Heart right ventricle (tissue), 16 donors: ENCODE measurements at regions not wholly inside any gene's neighbourhood (a gene's known extent, or its start where the extent isn't known, plus 50 kb on each side); places are given as distances from the start of the nearest gene placed in this dataset.

Source experiments
- ATAC-seq, 8 donors: fragments of 200-7000 bp; cut with Tn5 transposase; one replicate each; pipeline ENCODE4 v1.9.1; 2020; ENCODE audit warnings: mild to moderate bottlenecking in 8 of 8, moderate library complexity in 8 of 8, moderate number of reproducible peaks in 1 of 8
- DNase-seq, 2 donors: peaks; one replicate each; pipeline ENCODE4 v3.0.0-alpha.2; 2020
- H3K27ac ChIP-seq, 10 donors: fragments of 200-600 bp; sonication (generic) in 2 of 10; one replicate each; pipeline versions ENCODE4 v1.5.0 to v1.8.0; 2020 to 2022; ENCODE audit warnings: mild to moderate bottlenecking in 3 of 10
- H3K27me3 ChIP-seq, 7 donors: fragments of 200-600 bp; one replicate each; pipeline ENCODE4 v1.8.0; 2021 to 2022; ENCODE audit warnings: mild to moderate bottlenecking in 2 of 7
- H3K36me3 ChIP-seq, 9 donors: fragments of 200-600 bp; sonication (generic) in 1 of 9; one replicate each; pipeline versions ENCODE4 v1.5.0 to v1.8.0; 2020 to 2022; ENCODE audit warnings: mild to moderate bottlenecking in 2 of 9
- H3K4me1 ChIP-seq, 9 donors: fragments of 200-600 bp; sonication (generic) in 1 of 9; one replicate each; pipeline versions ENCODE4 v1.5.0 to v1.8.0; 2020 to 2022; ENCODE audit warnings: mild to moderate bottlenecking in 4 of 9
- H3K4me3 ChIP-seq, 10 donors: fragments of 200-600 bp; sonication (generic) in 2 of 10; one replicate each; pipeline versions ENCODE4 v1.5.0 to v1.8.0; 2020 to 2022; ENCODE audit warnings: mild to moderate bottlenecking in 7 of 10, moderate library complexity in 2 of 10
- H3K9me3 ChIP-seq, 11 donors: fragments of 200-600 bp in 10 of 11; sonication (generic) in 2 of 11; one replicate each; pipeline versions ENCODE4 v1.5.0 to v1.8.0; 2013 to 2022; ENCODE audit warnings: mild to moderate bottlenecking in 2 of 11, control low read depth in 1 of 11, moderate library complexity in 1 of 11
- WGBS, 2 donors: extraction: QIAGEN DNeasy Blood & Tissue Kit; methylation state at CpG; one replicate each; pipeline ENCODE4 v1.1.7; 2013; ENCODE audit warnings: inconsistent platforms in 1 of 2; 5-methylcytosine and 5-hydroxymethylcytosine counted together
- intact Hi-C, 10 donors: fragments of 100-400 bp; cut with DNase I; formaldehyde crosslinking; loops; one replicate each; pipeline versions ENCODE4 v1.11.1 to v1.14.2; 2022
- TF ChIP-seq, protein P1 (sequence below), 9 donors: fragments of 200-600 bp; sonication (generic) in 2 of 9; IDR thresholded peaks; one replicate each; pipeline versions ENCODE4 v1.5.0 to v1.8.0; 2021 to 2022; ENCODE audit warnings: antibody characterized with exemption in 9 of 9, mild to moderate bottlenecking in 5 of 9, moderate library complexity in 1 of 9
- donor health status: Arrhythmogenic right ventricular cardiomyopathy.
- donor health status: ischemic (EF 13 %, LVEDD 7.1; RV severe dilation, severe dysfunction).
- donor health status: healthy with polysubstance abuse.
- donor health status: DM: no; HTN: yes; CAD: no.
- donor health status: DM: no; HTN: no; CAD: no.
- donor health status: ischemic (EF 25% LVEDD 6.9; RV normal size, moderate dysfunction).
- donor health status: ischemic (EF 25% LVEDD 5.7; RV mildly dilated, moderate dysfunction).
- donor health status: healthy.
- donor health status: DM: yes; HTN: yes; CAD: no.
- donor health status: Ischemic cardiomyopathy.
- donor health status: ischemic (EF 35%, LVEDD 5.7; RV mildly dilated, moderate dysfunction).
- donor health status: nonischemic (EF 11% LVEDD 7.7; RV severe dilation, severe dysfunction).
- donor health status: DM: yes; HTN: yes; CAD: no.
- donor health status: PGD.
- donor health status: ischemic (EF 29% LVEDD 5.4; RV normal size, mild dysfunction).
- donor health status: nonischemic (EF 23%, LVEDD 6.1; RV moderate dilation, normal function).

DNA sequence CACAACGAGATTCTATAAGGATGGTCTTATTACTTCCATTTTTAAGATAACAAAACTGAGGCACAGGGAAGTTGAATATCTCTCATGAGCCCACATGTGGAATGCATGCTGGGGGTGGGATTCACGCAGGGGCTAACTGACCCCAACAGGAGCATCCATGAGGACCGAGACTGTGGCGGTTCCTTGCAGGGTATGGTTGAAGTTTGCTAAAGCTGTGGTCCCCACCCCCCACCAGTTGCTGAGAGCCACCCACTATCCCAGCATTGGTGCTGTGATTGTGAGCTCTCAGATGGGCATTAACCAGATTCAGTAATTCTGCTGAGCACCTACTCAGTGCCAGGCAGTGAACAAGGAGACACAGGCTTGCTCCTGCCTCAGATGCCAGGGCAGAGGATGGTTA, 116.0 kb upstream of the TEX51 start:
- ATAC-seq (no peak), DNase-seq (no peak)
- intact Hi-C loops = loop anchor here in 4 of 10 donors (2.0 to 10.0 kb wide), 3 partner anchors 76 to 540 kb away; no protein-coding TSS in a partner anchor
- no peak overlapping the region for H3K27ac ChIP-seq
- no peaks in the 10 kb centered on the region for H3K36me3 ChIP-seq
- H3K9me3 ChIP-seq = no peaks in the 10 kb centered on the region
- 80 to 89% methylated on average over 4 of the region's 4 CpGs for WGBS, 2 donors
- H3K4me3 ChIP-seq = no peak overlapping the region
- H3K4me1 ChIP-seq = no peaks in the 10 kb centered on the region
- TF ChIP-seq, protein P1, sequence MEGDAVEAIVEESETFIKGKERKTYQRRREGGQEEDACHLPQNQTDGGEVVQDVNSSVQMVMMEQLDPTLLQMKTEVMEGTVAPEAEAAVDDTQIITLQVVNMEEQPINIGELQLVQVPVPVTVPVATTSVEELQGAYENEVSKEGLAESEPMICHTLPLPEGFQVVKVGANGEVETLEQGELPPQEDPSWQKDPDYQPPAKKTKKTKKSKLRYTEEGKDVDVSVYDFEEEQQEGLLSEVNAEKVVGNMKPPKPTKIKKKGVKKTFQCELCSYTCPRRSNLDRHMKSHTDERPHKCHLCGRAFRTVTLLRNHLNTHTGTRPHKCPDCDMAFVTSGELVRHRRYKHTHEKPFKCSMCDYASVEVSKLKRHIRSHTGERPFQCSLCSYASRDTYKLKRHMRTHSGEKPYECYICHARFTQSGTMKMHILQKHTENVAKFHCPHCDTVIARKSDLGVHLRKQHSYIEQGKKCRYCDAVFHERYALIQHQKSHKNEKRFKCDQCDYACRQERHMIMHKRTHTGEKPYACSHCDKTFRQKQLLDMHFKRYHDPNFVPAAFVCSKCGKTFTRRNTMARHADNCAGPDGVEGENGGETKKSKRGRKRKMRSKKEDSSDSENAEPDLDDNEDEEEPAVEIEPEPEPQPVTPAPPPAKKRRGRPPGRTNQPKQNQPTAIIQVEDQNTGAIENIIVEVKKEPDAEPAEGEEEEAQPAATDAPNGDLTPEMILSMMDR (IDR thresholded peaks at IDR 0.05) = no peak
- H3K27me3 ChIP-seq = peaks cover 0 to 38% (median 14%) of the 10 kb centered on the region in 7 donors

DNA sequence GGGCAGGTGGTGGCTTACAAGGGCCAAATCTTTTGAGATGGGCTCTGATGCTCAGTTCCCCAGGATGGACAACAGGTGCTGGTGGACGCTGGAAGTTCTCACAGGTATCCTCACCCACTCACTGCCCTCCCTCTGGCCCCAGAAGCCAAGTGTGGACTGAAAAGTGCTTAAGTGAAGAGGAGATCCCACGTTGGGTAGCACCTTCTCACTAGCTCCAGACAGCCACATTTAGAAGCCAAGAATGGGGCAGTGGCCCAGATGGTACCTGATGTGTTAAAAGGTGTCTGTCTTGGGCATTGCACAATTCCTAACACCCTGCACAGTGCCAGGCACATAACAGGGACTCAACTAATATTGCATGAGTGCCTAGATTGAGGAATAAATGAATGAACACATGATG, 115.3 kb upstream of the TEX51 start:
- Histone ChIP-seq H3K4me3 (no peak overlapping the region), H3K27ac (no peak overlapping the region), H3K9me3 (no peaks in the 10 kb centered on the region), H3K36me3 (no peaks in the 10 kb centered on the region), H3K27me3 (peaks cover 0 to 36% (median 14%) of the 10 kb centered on the region in 7 donors), H3K4me1 (no peaks in the 10 kb centered on the region)
- intact Hi-C loops = loop anchor here in 4 of 10 donors (2.0 to 10.0 kb wide), 3 partner anchors 77 to 541 kb away; no protein-coding TSS in a partner anchor
- no peak for DNase-seq
- WGBS, 2 donors = 55 to 58% methylated on average over 2 of the region's 2 CpGs
- TF ChIP-seq, protein P1 (IDR thresholded peaks at IDR 0.05) = no peak
- no peak for ATAC-seq

DNA sequence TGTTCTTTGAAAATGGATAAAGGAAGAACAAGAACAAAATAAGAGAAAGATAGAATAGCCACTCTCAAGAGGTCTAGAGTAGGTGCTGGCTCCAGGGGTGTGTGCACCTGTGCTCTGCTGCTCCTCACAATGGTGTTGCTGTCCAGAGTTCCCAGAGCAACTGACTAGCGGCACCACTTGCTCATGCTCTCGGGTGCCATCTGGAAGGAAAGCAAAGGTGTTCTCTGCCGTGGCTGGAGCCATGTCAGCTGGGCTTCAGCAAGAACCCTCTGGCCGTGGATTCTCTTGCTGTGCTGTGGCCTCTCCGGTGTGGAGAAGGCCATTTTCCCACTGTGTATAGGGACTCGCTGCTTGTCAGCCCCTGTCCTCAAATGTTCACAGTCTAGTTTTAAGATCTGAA, 114.6 kb upstream of the TEX51 start:
- no peak for DNase-seq
- intact Hi-C loops = loop anchor here in 3 of 10 donors (5.0 to 10.0 kb wide), 2 partner anchors 539 to 542 kb away; no protein-coding TSS in a partner anchor
- 72 to 77% methylated on average over 6 of the region's 6 CpGs for WGBS, 2 donors
- Histone ChIP-seq H3K4me1 (no peaks in the 10 kb centered on the region), H3K4me3 (no peak overlapping the region), H3K27me3 (peaks cover 0 to 30% (median 14%) of the 10 kb centered on the region in 7 donors), H3K9me3 (no peaks in the 10 kb centered on the region), H3K36me3 (no peaks in the 10 kb centered on the region), H3K27ac (no peak overlapping the region)
- ATAC-seq = no peak
- TF ChIP-seq, protein P1 (IDR thresholded peaks at IDR 0.05) = no peak

DNA sequence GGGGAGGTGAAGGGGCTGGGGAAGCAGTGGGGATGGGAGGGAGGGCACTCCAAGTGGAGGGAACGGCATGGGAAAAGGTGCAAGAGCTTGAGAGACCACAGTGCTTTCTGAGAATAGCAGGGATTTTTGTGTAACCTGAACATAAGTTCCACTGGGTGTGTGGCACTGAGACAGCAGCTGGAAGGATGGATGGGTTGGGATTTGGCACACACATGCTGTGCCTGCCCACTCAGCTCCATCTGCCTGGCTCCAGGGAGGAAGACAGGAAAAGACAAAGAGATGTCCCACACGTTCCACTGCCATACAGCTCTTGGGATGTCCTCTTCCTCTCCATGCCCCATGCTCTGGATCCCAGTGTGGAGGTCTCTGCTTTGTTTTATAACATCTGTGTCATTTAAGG, 114.1 kb upstream of the TEX51 start:
- Histone ChIP-seq H3K36me3 (no peaks in the 10 kb centered on the region), H3K27me3 (peaks cover 0 to 31% (median 16%) of the 10 kb centered on the region in 7 donors), H3K4me3 (no peak overlapping the region), H3K27ac (no peak overlapping the region), H3K9me3 (no peaks in the 10 kb centered on the region), H3K4me1 (no peaks in the 10 kb centered on the region)
- WGBS, 2 donors = 65 to 80% methylated on average over 2 of the region's 2 CpGs
- TF ChIP-seq, protein P1 (IDR thresholded peaks at IDR 0.05) = no peak
- no peak for DNase-seq
- intact Hi-C loops = loop anchor here in 3 of 10 donors (5.0 to 10.0 kb wide), 2 partner anchors 540 to 542 kb away; no protein-coding TSS in a partner anchor
- ATAC-seq = no peak
